NCI-H187 treated with DMSO at 0.1 percent for 48 hours (cell line): ENCODE measurements at regions not wholly inside any gene's neighbourhood (a gene's known extent, or its start where the extent isn't known, plus 50 kb on each side); places are given as distances from the start of the nearest gene placed in this dataset.

Experiments
- DNase-seq: peaks from one replicate; lab custom pipeline; 2025; lab: John Stamatoyannopoulos, UW

DNA sequence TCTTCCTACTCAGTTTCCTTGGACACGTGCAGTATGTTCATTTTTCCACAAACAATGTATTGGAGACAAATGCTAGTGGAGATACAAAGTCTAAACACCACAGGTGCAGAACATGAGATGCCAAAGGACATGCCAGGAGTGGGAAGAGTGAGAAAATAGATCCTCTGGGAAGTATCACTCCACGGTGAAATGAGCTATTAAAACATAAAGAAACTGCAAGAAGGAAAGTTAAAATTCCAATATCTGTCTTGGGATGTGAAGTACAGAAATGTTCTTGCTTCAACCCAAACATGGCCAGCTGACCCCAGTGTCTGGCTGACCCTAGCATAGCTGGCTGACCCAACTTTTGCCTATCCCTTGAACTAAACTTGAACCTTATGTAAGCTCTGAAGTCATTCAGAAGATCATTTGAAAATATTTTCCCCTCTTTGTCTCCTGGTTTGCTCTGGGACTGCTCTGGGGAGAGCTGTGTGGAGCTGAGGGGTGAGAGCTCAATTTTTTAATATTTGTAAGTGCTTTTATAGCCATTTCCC lies 59.5 kb downstream of the FZD1 start:
- no peak for DNase-seq

DNA sequence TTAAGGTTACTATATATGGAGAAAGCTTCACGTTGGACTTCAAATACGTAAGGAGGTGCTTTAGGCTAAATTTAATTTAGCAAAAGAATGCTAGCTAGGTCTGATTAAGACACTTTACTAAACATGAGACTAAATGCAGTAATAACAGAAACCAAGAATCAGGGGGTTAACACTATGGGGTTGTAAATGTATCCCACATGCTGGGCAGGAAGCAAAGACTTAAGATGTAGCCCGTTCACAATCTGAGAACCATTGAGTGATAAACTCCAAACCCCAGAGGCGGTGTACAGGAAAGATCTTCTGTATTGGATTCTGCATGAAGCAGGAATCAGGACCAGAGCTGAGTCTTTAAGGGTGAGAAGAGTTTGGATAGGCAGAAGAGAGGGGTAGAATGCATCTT lies 60.4 kb downstream of the FZD1 start:
- DNase-seq, result no peak

DNA sequence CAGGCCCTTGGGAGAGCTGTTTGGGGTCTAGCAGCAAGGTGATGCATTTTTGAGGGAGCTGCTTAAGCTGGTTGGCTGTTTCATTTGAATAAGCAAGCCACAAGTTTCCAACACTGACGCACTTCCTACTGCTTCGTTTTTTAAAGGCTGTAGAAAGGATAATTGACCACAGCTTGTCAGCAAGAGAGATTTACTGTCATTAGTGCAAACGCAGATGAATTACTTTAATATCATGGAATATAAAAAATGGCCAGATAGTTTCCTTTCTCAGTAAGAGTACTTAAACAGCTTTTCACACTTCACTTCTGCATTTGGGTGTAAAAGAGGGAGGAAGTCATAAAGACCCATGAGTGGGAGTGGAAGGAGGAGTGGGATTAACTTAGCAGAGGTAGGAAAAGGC lies 61.5 kb downstream of the FZD1 start:
- DNase-seq, result no peak

DNA sequence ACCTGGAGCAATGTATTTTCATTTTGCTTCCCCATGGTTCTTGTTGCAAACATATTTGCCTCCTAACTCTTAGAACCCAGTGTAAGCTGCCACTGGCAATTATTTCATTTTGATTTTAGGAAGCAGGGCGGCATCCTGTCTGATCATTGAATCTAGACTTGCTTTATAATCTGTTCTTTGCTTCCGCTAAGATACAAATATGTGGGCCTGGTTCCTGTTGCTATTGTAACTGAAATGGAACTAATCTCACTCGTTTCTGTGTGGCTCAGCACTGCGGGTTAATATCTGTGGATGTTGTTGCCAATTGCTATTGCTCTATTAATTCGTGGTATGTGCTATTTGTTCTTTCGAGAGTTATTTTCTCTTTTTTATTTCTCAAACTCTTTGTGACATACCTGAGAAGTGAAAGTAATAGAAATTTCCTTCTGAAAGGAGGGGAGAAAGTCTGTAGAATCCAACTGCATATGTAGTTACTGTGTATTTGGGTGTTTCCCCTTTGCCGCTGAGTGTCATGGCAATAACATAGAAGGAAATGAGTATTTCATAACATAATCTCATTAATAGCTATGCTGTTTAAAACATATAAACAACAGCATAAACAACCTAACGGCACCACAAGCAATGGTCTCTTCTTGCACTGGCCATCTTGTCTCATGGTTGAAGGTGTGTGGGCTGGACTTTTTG lies 62.4 kb downstream of the FZD1 start:
- DNase-seq, result no peak

DNA sequence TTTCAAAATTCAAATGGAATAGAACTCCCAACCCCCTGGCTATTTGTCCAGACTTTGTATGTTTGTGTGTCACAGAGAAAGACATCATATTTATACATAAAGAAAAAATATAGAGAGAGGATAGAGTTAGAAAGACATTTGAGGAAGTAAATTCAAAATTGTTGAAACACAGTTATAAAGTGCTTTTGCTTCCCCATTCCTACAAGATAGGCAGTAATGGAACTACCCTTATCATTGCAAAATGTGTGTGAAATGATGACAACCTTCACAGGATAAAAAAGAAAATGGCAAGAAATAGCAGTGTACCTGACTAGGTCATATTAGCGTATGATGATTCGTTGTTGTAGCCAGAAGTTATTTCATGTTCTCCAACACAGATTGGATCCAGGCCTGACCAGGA lies 63.1 kb downstream of the FZD1 start:
- no peak for DNase-seq

DNA sequence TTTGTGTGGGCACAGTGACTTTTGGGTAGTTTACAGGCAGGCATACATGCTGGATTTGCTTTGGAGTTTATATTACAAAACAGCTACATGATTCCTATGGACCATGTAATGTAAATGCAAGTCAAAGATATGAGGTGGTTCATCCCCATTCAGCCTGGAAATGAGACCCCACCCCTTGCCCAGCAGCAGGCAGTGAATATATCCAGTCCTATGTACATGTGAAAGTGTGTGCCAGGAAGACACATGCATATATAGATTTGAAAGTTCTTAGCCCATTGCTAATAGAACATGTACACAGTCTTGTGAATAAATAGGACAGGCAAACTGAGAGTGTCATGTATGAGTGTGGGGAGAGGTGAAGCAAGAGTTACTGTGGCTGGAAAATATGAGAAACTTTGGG lies 65.3 kb downstream of the FZD1 start:
- no peak for DNase-seq

DNA sequence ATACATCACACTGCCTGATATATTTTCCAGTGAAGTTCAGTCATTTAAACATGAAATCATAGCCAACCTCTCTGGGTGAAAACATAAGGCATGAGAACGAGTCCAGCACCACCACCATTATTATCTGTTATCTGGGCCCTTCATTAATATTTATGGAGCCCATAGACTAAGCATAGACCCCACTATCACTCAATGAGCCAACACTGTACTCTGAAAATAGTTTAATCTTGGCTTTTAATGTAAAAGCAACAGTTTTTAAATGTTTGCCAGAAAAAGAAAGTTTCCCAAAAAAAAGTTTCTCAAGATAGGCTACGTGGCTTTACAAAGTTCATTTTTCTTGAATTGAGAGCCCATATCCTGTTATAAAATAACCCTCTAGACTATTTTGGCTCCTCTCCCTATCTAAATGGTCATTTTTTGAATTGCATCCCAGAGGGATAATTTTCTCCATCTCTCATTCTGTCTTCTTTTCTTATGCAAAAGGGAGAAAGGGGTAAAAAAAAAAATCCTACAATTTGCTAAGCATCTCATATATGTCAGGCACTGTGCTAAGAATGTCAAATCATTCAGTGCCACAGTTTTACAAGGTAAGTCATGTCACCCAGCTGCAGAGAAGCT lies 66.1 kb downstream of the FZD1 start:
- no peak for DNase-seq

DNA sequence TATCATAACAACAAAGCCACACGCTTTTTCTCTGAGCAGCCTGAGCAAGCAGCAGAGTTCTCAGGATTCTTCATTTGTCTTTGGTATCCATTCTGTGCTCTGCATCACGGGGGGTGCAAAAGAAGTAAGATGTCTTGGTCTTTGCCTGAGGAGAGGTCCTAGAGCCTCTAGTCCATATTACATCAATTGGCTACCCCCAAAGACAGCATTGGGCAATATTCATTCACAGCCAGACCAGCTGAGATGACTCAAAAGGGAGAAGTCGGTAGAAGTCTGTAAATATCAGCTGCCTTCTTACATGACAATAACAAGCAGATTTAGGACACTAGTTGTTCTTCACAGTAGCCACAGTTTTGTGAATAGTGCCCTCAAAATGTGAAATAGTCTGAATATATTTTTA lies 66.6 kb downstream of the FZD1 start:
- DNase-seq, result no peak

DNA sequence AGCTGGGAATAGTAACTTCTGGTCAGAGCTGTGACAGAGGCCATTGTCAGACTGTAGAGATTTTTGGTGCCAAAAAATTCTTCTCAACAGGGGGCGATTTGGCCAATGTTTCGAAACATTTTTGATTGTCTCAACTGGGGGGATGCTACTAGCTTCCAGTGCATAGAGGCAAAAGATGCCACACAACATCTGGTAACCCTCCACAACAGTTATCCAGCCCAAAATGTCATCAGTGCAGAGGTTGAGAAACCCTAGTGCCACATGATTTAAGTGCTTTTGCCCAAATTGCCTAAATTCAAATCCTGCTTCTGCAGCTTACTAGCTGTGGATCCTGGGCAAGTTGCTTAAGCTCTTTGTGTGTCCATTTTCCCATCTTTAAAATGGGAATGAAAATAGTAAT lies 71.9 kb downstream of the FZD1 start:
- DNase-seq, result no peak

DNA sequence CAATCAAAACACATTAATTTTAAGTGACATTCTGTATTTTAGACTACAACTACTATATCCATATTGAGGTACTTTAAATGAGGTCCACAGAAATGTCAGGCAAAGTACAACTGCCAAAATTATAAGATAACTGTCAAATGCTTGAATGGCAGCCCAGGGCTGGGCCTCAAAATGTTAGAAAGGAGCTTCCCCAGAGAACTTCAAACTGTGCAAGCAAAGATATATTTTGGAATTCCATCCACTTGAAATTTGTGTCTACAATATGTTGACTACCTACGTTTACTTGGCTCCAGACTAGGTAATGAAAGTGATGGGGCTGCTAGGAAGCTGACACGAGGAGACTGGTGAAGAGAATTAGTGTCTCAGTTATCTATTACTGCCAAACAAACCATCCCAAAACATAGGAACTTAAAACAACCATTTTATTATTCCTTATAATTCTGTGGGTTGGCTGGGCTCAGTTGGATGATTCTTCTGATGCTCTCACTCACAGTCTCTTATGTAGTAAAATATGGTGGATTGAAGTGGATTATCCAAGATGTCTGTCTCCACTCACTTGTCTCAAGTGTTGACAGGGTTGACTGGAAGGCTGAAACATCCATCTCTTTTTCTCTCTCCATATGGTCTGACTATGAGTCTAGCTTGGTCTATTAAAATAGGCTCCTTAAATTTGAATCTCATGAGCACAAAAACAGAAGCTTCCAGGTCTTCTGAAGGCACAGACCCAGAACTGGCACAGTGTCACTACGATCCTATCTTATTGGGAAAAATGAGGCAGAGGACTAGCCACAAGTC lies 74.2 kb downstream of the FZD1 start:
- no peak for DNase-seq

DNA sequence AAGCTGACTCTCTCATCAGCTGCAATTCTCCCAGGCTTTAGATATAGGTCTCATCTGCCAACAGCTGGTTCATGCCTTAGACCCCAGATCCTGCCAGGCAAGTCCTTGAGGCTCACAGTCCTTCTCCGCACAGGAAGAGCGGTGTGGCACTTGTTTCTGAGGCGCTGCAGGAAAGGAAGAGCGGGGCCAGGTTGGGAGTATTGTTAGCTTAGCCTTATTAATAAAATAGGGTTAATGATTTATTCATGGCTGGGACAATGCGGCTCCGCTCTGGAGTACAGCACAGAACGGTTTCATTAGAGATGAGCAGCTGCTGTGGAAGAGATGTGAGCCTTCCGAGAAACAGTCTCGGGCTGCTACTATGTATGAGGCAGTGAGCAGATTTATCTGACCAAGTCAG lies 78.1 kb downstream of the FZD1 start:
- no peak for DNase-seq

DNA sequence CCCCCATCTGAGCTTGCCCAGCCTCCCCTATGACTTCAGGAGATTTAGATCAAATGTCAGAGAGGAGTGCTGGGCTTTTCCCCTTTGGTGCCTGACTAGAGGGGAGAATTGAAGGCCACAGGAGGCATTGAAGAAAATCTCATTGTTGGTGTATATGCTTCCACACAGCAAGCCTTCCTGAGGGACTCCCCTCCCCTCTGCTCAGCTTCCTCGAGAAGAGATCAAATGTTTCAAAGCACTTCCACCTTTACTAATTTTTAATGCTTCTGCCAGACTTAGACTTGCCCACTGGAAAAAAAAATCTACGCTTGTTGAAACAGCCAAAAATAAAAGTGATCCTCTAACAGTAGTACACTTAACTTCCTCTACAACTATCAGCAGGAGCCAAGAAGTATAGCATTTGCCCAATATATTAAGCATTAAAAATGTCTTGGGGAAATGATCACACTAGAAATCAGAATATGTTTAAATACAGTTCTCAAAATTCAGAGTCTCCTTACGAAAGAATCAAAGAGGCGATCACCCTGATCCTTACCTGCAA lies 79.3 kb downstream of the FZD1 start:
- DNase-seq, result no peak

DNA sequence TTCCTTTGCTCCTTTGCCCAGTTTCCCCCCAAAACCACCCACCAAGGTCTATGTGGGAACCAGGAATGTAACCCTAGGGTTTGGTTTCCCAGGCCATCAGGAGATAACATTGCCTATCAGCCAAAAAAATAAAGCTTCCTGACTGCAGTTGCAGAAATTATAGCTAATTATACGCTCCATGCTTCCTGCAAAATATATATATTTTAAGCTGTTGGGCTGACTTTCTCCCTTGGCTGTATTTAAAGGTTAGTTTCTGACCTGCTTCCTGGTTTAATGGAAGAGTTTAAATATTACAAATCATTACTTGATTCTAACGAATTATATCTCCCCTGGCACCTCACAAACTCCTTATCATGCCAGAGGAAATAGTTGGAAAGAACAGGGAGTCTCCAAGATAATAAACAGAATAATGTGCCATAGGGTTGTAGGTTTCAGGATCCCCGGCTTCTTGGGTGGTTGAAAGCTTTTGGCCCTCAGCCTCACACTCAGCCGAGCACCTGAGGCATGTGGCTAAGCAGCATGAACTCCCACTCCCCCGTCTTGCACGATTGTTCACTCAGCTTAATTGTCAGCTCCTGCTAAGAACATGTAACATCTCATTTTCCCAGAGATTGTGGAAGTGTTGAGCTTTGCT lies 79.9 kb downstream of the FZD1 start:
- no peak for DNase-seq

DNA sequence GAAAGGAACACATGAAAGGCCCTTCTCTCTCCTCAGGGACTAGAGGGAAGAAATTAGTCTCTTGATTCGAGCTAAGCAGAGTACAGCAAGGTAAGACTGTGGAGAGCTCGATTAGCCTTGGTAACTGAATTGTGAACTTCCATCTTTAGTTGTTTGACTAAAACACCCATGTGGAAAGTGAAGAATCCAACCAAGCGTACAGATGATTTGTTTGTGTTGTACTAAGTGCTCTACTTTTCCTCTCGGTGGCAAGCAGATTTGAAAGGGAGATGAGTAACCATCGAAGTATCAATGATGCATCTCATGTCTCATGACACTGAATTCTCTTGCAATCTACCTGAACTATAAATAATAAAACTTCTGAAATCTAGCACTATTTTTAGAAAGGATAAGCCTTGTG lies 80.7 kb downstream of the FZD1 start:
- peak; percentile 79 for DNase-seq

DNA sequence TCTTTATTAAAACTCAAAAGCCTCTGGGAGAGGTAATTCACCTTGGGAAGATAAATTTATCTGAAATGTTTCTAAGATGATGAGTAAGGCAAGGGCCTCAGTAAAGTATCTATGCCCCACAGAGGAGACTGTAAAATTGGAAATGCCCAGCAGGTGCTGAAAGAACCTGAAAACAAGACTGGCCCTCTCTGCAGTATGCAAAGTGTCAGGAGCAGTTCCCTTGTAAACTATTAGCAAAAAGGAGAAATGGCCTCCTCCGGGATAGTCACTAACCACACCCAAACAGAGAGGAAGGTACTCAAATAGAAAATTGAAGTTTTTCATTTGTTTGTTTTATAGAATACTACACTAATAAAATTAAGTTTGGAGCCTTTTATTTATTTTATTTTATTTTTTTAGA lies 81.2 kb downstream of the FZD1 start:
- DNase-seq, result no peak

DNA sequence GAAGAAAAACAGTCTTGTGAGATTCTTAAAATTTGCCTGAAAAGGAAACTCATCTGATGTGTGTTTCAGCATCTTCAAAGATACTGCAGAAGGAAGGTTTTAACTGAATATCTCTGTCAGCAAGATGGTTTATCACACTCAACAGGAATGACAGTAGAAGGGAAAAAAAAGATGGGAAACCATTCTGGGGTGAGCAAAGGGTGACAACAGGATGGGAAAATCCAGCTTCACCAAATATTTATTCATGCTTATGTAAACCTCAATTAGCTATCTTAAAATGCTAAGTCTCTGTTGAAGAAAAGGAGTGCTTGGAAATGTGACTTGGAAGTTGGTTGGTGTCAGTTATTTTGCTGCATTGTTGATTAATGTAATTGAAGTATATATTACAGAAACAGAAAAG lies 82.2 kb downstream of the FZD1 start:
- no peak for DNase-seq

DNA sequence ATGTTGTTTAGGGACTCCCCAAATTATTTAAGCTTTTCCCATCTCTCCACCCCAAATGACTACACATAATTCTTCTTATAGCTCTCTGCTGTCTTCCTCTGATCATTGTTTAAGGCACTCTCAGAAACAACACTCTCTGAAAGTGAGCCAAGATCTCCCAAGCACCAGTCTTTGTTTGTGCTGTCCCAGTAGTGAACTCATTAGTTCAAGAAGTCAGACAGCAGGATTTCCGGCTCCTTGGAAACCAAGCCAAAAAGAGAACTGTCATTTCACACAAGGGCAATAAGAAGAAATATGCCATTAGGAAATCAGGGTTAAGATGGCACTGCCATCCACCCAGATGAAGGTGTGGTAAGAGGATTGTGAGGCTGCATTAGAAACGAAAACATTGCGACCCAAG lies 83.1 kb downstream of the FZD1 start:
- DNase-seq, result no peak

DNA sequence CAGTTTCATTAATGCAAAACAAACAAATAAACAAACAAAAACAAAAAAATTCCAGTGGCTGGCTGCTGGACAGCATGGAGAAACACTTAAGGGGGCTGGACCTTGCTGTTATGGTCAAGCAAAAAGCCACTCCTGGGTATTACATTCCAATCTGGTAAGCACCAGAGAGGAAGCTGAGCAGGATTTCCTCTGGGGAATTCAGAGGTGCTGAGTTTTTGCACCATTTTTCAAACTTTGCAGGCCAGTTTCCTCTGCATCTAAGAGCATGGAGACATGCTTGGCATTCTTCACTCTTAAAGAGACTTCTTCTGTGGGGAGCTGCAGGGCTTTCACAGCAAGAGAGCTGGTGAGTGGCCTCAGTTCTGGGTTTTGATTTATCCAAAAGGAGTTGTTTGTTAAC lies 84.5 kb downstream of the FZD1 start:
- DNase-seq, result no peak

DNA sequence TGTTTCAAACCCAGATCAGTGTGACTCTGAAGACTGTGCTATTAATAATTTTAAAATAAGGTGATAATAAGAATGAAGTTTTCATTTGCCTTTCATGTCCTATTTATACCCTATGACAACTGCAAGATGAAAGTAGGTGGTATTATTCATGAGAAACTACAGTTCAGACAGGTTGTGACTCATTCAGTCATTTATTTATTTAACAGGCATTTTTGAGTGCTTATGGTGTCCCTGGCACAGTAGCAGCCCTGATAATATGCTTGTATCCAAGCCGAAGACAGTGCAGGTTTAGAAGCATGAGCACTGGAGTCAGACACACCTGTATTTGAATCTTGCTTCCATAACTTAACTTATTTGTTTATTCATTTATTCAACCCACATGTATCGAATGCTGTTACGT lies 87.1 kb downstream of the FZD1 start:
- DNase-seq, result no peak

DNA sequence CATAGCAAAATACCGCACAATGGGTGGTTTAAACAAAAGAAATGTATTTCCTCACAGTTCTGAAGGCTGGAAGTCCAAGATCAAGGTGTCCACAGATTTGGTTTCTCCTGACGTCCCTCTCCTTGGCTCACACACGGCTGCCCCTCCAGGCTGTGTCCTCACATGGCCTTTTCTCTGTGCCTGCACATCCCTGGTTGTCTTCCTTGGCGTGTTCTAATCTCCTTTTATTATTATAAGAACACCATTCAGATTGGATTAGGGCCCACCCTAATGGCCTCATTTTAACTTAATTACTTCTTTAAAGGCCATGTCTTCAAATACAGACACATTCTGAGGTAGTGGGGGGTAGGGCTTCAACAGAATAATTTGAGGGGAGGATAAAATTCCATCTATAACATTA lies 87.9 kb downstream of the FZD1 start:
- no peak for DNase-seq

DNA sequence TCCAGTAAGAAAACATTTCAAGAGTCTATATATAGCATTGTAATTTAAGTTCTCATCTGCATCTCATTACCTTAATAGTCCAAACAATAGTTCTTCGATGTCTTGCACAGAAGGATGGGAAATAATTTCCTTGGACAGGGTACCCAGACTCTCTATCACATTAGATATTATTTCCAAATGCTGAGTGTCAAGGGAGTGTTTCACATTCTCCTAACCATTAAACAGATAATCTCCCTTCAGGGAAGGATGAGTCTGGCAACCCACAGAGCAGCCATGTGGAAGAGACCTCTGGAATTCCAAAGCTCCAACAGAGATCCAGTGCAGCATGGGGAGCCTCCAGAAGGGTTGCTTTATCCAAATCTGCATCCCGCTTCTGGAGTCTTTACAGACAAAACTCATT lies 89.6 kb downstream of the FZD1 start:
- DNase-seq, result no peak

DNA sequence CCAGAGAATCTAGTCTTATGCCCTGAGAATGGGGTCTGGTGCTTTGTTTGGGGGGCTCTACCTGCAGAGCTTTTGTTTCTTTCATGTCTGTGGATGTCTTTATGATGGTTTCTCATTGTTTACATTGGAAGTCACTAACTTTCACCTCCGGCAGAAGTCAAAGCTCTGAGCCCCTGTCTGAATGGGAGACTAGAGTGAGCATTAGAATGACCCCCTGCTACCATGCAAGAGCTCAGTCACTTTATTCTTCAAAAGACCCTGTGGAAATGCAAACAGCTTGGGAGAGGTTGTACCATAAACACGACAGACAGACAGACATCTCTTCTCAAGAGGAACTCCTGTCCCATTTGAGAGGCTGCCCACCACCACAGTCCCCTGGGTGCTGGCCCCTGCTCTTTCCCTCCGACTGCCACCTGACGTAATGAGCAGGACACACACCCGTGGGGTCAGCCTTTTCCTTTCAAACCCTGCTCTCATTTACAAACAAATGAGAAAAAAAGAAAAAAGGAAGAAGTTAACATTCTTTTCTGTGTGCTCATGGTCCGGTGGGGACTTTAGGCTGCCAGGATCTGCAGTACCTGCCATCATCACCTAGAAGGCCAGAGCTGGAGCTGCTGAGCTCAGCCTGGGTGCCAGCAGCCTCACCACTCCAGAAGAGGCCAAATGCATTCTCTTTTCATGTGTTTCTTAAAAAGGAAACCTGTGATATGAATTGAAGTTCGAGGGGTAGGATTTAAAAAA lies 91.6 kb downstream of the FZD1 start:
- DNase-seq, result no peak
